ENCODE measurements at regions not wholly inside any gene's neighbourhood (a gene's known extent, or its start where the extent isn't known, plus 50 kb on each side); places are given as distances from the start of the nearest gene placed in this dataset.
A peak's percentile ranks its signal among the peaks of the same experiment; 100 is the strongest.

- Histone ChIP-seq H3K27ac (ENCODE audit: low read length) (no peak overlapping the region), H3K9me3 (ENCODE audit: control insufficient read depth, low read length) (no peaks in the 10 kb centered on the region), H3K27me3 (ENCODE audit: control insufficient read depth, insufficient read depth) (no peaks in the 10 kb centered on the region), H3K4me3 (ENCODE audit: low read length) (no peak overlapping the region), H3K4me1 (ENCODE audit: control insufficient read depth, insufficient read depth, low read length) (no peaks in the 10 kb centered on the region)
- ATAC-seq (no peak), DNase-seq (peak in 1 of 3 donors; percentile 41)
- WGBS: 73% methylated on average over 7 of the region's 7 CpGs
- intact Hi-C loops (cut with DNase I): no loop called here
These were observed 630.3 kb upstream of the ARID1B start for GRCh38 chr6:156146891-156147290.

GRCh38 chr6:156131221-156131903, 645.8 kb upstream of the ARID1B start:
- ATAC-seq: no peak
- 60% methylated on average over 6 of the region's 6 CpGs for WGBS
- H3K27me3 ChIP-seq (ENCODE audit: control insufficient read depth, insufficient read depth): no peaks in the 10 kb centered on the region

GRCh38 chr6:156126535-156126934, 650.6 kb upstream of the ARID1B start:
- H3K27me3 ChIP-seq (ENCODE audit: control insufficient read depth, insufficient read depth): no peaks in the 10 kb centered on the region
- ATAC-seq: peak in 1 of 2 donors; percentile 66
- WGBS: 62% methylated on average over 5 of the region's 5 CpGs
- DNase-seq: no peak
- H3K9me3 ChIP-seq (ENCODE audit: control insufficient read depth, low read length): no peaks in the 10 kb centered on the region
- H3K4me3 ChIP-seq (ENCODE audit: low read length): no peak overlapping the region
- intact Hi-C loops (cut with DNase I): no loop called here
- no peaks in the 10 kb centered on the region for H3K4me1 ChIP-seq (ENCODE audit: control insufficient read depth, insufficient read depth, low read length)
- no peak overlapping the region for H3K27ac ChIP-seq (ENCODE audit: low read length)

More at GRCh38 chr6:156131221-156131903, 645.8 kb upstream of the ARID1B start:
- no peak for DNase-seq
- H3K4me3 ChIP-seq (ENCODE audit: low read length): no peak overlapping the region
- intact Hi-C loops (cut with DNase I): no loop called here
- H3K27ac ChIP-seq (ENCODE audit: low read length): no peak overlapping the region
- H3K4me1 ChIP-seq (ENCODE audit: control insufficient read depth, insufficient read depth, low read length): no peaks in the 10 kb centered on the region
- H3K9me3 ChIP-seq (ENCODE audit: control insufficient read depth, low read length): no peaks in the 10 kb centered on the region

GRCh38 chr6:156125844-156126243, 651.3 kb upstream of the ARID1B start:
- Histone ChIP-seq H3K4me3 (ENCODE audit: low read length) (no peak overlapping the region), H3K9me3 (ENCODE audit: control insufficient read depth, low read length) (no peaks in the 10 kb centered on the region), H3K4me1 (ENCODE audit: control insufficient read depth, insufficient read depth, low read length) (no peaks in the 10 kb centered on the region), H3K27ac (ENCODE audit: low read length) (no peak overlapping the region), H3K27me3 (ENCODE audit: control insufficient read depth, insufficient read depth) (no peaks in the 10 kb centered on the region)
- WGBS: 57% methylated on average over 2 of the region's 2 CpGs
- intact Hi-C loops (cut with DNase I): no loop called here
- DNase-seq (no peak), ATAC-seq (peak; percentile 16 to 50)

DNA sequence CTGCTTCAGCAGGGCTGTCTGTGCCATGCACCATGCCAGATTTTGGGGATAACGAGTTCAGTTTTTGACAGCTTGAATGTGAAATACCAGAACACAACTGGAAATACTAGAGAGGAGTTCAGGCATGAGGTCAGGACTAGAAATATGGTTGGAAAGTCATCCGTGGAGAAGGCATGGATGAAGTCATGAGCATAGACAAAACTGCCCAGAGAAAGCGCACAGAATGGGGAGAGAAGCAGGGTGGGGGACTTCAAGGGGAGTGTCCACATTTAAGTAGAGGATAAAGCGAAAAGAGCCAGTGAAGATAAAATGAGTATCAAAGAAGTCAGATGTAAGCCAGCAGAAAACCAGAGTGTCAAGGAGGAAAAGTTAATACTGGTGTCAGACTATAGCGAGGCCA, 653.4 kb upstream of the ARID1B start:
- no peak for ATAC-seq

DNA sequence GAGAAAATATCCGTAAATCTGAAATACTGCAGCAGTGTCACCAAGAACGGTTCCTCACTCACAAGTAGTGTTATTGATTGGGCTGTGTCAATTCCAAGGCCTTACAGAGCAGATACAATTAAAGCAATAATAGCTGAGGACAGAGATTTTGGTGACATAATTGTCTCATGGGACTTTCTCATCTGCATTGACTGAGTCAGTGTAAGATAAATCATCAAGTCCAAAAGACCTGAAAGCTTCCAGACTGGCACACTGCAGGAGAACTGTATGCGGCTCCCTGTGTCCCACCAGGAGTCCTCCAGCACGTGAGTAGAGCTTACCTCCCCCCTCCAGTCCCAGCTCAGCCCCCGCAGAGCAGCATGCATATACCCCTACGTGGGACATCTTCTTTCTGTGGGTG, 655.2 kb upstream of the ARID1B start:
- no peak overlapping the region for H3K4me3 ChIP-seq (ENCODE audit: low read length)
- H3K4me1 ChIP-seq (ENCODE audit: control insufficient read depth, insufficient read depth, low read length): no peaks in the 10 kb centered on the region
- intact Hi-C loops (cut with DNase I): no loop called here
- H3K9me3 ChIP-seq (ENCODE audit: control insufficient read depth, low read length): no peaks in the 10 kb centered on the region
- ATAC-seq (no peak), DNase-seq (no peak)
- H3K27ac ChIP-seq (ENCODE audit: low read length): no peak overlapping the region
- WGBS: 88% methylated on average over 6 of the region's 6 CpGs
- no peaks in the 10 kb centered on the region for H3K27me3 ChIP-seq (ENCODE audit: control insufficient read depth, insufficient read depth)

More for the DNA sequence above, 653.4 kb upstream of the ARID1B start:
- 88% methylated on average over 5 of the region's 5 CpGs for WGBS
- no peak overlapping the region for H3K4me3 ChIP-seq (ENCODE audit: low read length)
- no peaks in the 10 kb centered on the region for H3K27me3 ChIP-seq (ENCODE audit: control insufficient read depth, insufficient read depth)
- H3K9me3 ChIP-seq (ENCODE audit: control insufficient read depth, low read length): no peaks in the 10 kb centered on the region
- no peak for DNase-seq
- no peaks in the 10 kb centered on the region for H3K4me1 ChIP-seq (ENCODE audit: control insufficient read depth, insufficient read depth, low read length)
- intact Hi-C loops (cut with DNase I): no loop called here
- H3K27ac ChIP-seq (ENCODE audit: low read length): no peak overlapping the region

DNA sequence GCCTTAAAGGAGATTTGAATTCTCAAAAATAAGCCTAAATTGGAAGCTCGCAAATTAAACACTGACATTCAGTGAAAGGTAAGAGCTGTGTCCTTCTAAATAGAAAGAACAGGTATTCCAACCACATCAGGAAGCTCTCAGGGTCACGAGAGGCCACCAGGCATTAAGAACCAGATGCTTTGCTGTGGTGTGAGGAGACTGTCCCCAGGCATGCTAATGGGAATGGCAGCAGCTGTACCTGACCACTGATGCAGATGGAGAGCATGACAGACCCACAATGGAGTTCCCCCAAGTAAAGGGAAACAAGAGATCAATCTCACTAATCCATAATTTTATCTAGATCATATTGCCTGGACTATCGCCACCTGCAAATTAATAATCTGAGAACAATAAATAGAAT, 658.9 kb upstream of the NOX3 start:
- no peaks in the 10 kb centered on the region for H3K27me3 ChIP-seq (ENCODE audit: control insufficient read depth, insufficient read depth)
- H3K4me1 ChIP-seq (ENCODE audit: control insufficient read depth, insufficient read depth, low read length): no peaks in the 10 kb centered on the region
- H3K9me3 ChIP-seq (ENCODE audit: control insufficient read depth, low read length): no peaks in the 10 kb centered on the region
- intact Hi-C loops (cut with DNase I): no loop called here
- ATAC-seq (no peak), DNase-seq (no peak)
- WGBS: 81% methylated on average over 3 of the region's 3 CpGs
- no peak overlapping the region for H3K4me3 ChIP-seq (ENCODE audit: low read length)
- no peak overlapping the region for H3K27ac ChIP-seq (ENCODE audit: low read length)

- no peaks in the 10 kb centered on the region for H3K9me3 ChIP-seq (ENCODE audit: control insufficient read depth, low read length)
- intact Hi-C loops (cut with DNase I): no loop called here
- no peaks in the 10 kb centered on the region for H3K4me1 ChIP-seq (ENCODE audit: control insufficient read depth, insufficient read depth, low read length)
- no peak overlapping the region for H3K27ac ChIP-seq (ENCODE audit: low read length)
- H3K4me3 ChIP-seq (ENCODE audit: low read length): no peak overlapping the region
- DNase-seq (no peak), ATAC-seq (no peak)
- 79% methylated on average over 3 of the region's 3 CpGs for WGBS
- no peaks in the 10 kb centered on the region for H3K27me3 ChIP-seq (ENCODE audit: control insufficient read depth, insufficient read depth)
These were observed 658.0 kb upstream of the NOX3 start for GRCh38 chr6:156113631-156114030.

- Histone ChIP-seq H3K4me1 (ENCODE audit: control insufficient read depth, insufficient read depth, low read length) (no peaks in the 10 kb centered on the region), H3K27ac (ENCODE audit: low read length) (no peak overlapping the region), H3K4me3 (ENCODE audit: low read length) (no peak overlapping the region), H3K9me3 (ENCODE audit: control insufficient read depth, low read length) (no peaks in the 10 kb centered on the region), H3K27me3 (ENCODE audit: control insufficient read depth, insufficient read depth) (no peaks in the 10 kb centered on the region)
- DNase-seq (peak in 1 of 3 donors; percentile 40), ATAC-seq (peak in 1 of 2 donors; percentile 45)
- 54% methylated on average over 10 of the region's 10 CpGs for WGBS
- intact Hi-C loops (cut with DNase I): no loop called here
These were observed 656.3 kb upstream of the NOX3 start for GRCh38 chr6:156111913-156112312.

DNA sequence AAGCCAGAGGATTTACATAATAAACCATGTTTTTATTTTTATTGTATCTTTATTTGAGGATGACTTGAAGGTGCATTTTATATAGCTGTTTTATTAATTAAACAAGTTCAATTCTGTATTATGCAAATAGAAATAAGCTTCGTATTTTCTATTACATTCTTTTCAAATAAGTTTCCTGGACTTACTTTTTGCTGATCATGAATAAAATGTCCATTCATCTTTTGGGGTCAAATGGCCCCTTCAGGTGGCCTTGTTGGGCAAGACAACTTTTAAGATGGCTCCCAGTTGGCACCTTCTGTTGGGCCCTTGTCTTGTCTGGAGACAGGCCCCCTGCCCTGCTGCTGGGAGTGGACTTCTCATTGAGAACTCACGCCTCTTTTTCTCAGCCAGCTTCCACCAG, 654.6 kb upstream of the NOX3 start:
- DNase-seq (no peak), ATAC-seq (no peak)
- intact Hi-C loops (cut with DNase I): no loop called here
- no peak overlapping the region for H3K27ac ChIP-seq (ENCODE audit: low read length)
- no peaks in the 10 kb centered on the region for H3K9me3 ChIP-seq (ENCODE audit: control insufficient read depth, low read length)
- 88% methylated on average over 2 of the region's 2 CpGs for WGBS
- no peaks in the 10 kb centered on the region for H3K27me3 ChIP-seq (ENCODE audit: control insufficient read depth, insufficient read depth)
- no peaks in the 10 kb centered on the region for H3K4me1 ChIP-seq (ENCODE audit: control insufficient read depth, insufficient read depth, low read length)
- no peak overlapping the region for H3K4me3 ChIP-seq (ENCODE audit: low read length)

- H3K27ac ChIP-seq (ENCODE audit: low read length): no peak overlapping the region
- DNase-seq (no peak), ATAC-seq (no peak)
- no peaks in the 10 kb centered on the region for H3K27me3 ChIP-seq (ENCODE audit: control insufficient read depth, insufficient read depth)
- 43% methylated on average over 1 of the region's 1 CpG for WGBS
- H3K9me3 ChIP-seq (ENCODE audit: control insufficient read depth, low read length): no peaks in the 10 kb centered on the region
- H3K4me3 ChIP-seq (ENCODE audit: low read length): no peak overlapping the region
- no peaks in the 10 kb centered on the region for H3K4me1 ChIP-seq (ENCODE audit: control insufficient read depth, insufficient read depth, low read length)
- intact Hi-C loops (cut with DNase I): no loop called here
These were observed 654.1 kb upstream of the NOX3 start for GRCh38 chr6:156109713-156110112.

GRCh38 chr6:156107624-156108101, 652.0 kb upstream of the NOX3 start:
- WGBS: 78% methylated on average over 15 of the region's 15 CpGs
- DNase-seq: no peak

More at GRCh38 chr6:156107624-156108101, 652.0 kb upstream of the NOX3 start:
- no peak overlapping the region for H3K27ac ChIP-seq (ENCODE audit: low read length)
- no peaks in the 10 kb centered on the region for H3K27me3 ChIP-seq (ENCODE audit: control insufficient read depth, insufficient read depth)
- no peak for ATAC-seq
- no peaks in the 10 kb centered on the region for H3K9me3 ChIP-seq (ENCODE audit: control insufficient read depth, low read length)
- intact Hi-C loops (cut with DNase I): no loop called here
- H3K4me1 ChIP-seq (ENCODE audit: control insufficient read depth, insufficient read depth, low read length): no peaks in the 10 kb centered on the region
- no peak overlapping the region for H3K4me3 ChIP-seq (ENCODE audit: low read length)
